Lower lobe of right lung (tissue), 2 donors: ENCODE measurements at regions not wholly inside any gene's neighbourhood (a gene's known extent, or its start where the extent isn't known, plus 50 kb on each side); places are given as distances from the start of the nearest gene placed in this dataset.
"Not testable (repeated sequence)": the region's sequence is repeated elsewhere in the genome, so short reads cannot be mapped to it uniquely, and the experiment has no call there.

ENCODE experiments used
- ATAC-seq, 2 donors: fragments of 200-7000 bp; cut with Tn5 transposase; one replicate each; pipeline ENCODE4 v1.9.1; 2020 to 2022; ENCODE audit warnings: mild to moderate bottlenecking in 2 of 2, moderate library complexity in 2 of 2
- DNase-seq: peaks from one replicate; pipeline ENCODE4 v3.0.0-alpha.2; 2020
- H3K27ac ChIP-seq: fragments of 200-600 bp; one replicate; pipeline ENCODE4 v1.8.0; 2022
- H3K27me3 ChIP-seq: fragments of 200-600 bp; one replicate; pipeline ENCODE4 v1.8.0; 2022; ENCODE audit warnings: low read depth
- H3K36me3 ChIP-seq: fragments of 200-600 bp; one replicate; pipeline ENCODE4 v1.8.0; 2022; ENCODE audit warnings: mild to moderate bottlenecking
- H3K4me1 ChIP-seq: fragments of 200-600 bp; one replicate; pipeline ENCODE4 v1.8.0; 2022
- H3K4me3 ChIP-seq: fragments of 200-600 bp; one replicate; pipeline ENCODE4 v1.8.0; 2022; ENCODE audit warnings: mild to moderate bottlenecking
- H3K9me3 ChIP-seq: fragments of 200-600 bp; one replicate; pipeline ENCODE4 v1.8.0; 2022
- intact Hi-C: fragments of 100-400 bp; cut with DNase I; formaldehyde crosslinking; loops from one replicate; pipeline ENCODE4 v1.11.0; 2022
- TF ChIP-seq, protein P1 (sequence below): fragments of 200-600 bp; IDR thresholded peaks from one replicate; pipeline ENCODE4 v1.8.0; 2022; ENCODE audit warnings: antibody characterized with exemption, mild to moderate bottlenecking
- donor health status: DM: no; HTN: yes; CAD: no; lungs with severe emphysema.

DNA sequence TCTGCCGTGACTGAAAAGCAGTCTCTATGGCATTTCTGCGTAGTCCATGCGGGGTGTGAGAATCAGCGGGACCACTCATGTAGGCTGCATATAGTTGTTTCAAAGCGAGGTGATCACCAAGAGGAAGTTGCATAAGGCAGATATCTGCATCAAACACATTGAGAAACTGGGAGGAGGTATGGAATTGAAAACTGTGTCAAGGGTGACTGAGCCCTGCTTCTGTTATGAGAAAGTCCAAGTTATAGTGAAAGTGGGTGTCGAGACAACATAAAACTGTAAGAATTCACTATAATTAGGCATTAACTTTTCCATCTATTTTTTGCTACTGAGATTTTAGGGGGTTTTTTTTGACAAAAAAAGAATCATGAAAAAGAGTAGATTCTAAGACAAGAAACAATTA, 109.3 kb downstream of the ZIC1 start:
- no peaks in the 10 kb centered on the region for H3K27me3 ChIP-seq
- H3K27ac ChIP-seq: no peak overlapping the region
- no peaks in the 10 kb centered on the region for H3K4me1 ChIP-seq
- TF ChIP-seq, protein P1, sequence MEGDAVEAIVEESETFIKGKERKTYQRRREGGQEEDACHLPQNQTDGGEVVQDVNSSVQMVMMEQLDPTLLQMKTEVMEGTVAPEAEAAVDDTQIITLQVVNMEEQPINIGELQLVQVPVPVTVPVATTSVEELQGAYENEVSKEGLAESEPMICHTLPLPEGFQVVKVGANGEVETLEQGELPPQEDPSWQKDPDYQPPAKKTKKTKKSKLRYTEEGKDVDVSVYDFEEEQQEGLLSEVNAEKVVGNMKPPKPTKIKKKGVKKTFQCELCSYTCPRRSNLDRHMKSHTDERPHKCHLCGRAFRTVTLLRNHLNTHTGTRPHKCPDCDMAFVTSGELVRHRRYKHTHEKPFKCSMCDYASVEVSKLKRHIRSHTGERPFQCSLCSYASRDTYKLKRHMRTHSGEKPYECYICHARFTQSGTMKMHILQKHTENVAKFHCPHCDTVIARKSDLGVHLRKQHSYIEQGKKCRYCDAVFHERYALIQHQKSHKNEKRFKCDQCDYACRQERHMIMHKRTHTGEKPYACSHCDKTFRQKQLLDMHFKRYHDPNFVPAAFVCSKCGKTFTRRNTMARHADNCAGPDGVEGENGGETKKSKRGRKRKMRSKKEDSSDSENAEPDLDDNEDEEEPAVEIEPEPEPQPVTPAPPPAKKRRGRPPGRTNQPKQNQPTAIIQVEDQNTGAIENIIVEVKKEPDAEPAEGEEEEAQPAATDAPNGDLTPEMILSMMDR: no peak
- DNase-seq: no peak
- H3K36me3 ChIP-seq: no peaks in the 10 kb centered on the region
- no peaks in the 10 kb centered on the region for H3K9me3 ChIP-seq
- H3K4me3 ChIP-seq: no peak overlapping the region
- no peak for ATAC-seq
- intact Hi-C loops: no loop called here

DNA sequence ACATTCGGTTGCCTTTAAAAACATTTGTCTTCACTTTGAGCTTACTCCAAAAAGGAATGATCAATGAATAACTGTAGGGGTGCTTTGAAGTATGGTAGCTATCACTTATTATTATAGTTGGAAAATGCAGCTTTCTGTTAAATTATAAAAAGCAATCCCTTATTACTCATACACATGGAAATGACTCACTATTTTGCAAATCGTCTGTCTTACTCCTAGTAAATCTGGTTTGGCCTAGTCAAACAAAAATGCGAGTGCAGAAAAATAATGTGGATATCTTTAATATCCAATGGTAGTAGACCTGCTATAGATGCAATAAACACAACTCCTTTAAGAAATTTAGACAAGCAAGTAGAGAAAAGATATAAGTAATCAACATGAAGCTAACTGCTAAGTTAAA, 112.5 kb downstream of the ZIC1 start:
- DNase-seq: no peak
- ATAC-seq: no peak
- no peak overlapping the region for H3K27ac ChIP-seq
- H3K4me1 ChIP-seq: no peaks in the 10 kb centered on the region
- H3K27me3 ChIP-seq: no peaks in the 10 kb centered on the region
- H3K4me3 ChIP-seq: no peak overlapping the region
- TF ChIP-seq, protein P1: no peak
- intact Hi-C loops: no loop called here
- H3K36me3 ChIP-seq: no peaks in the 10 kb centered on the region
- H3K9me3 ChIP-seq: no peaks in the 10 kb centered on the region

DNA sequence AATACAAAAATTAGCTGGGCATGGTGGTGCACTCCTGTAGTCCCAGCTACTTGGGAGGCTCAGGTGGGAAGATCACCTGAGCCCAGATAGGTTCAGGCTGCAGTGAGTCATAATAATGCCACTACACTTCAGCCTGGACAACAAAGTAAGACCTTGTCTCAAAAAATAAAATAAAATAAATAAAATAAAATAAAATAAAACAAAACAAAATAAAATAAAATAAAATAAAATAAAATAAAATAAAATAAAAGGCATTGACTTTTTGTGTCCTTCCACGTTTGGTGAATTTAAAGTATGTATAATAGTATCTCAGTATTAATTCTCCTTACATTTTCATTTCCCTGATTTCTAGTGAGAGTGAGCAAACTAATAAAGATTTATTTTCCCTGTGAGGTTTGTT, 113.6 kb downstream of the ZIC1 start:
- H3K36me3 ChIP-seq, H3K4me3 ChIP-seq, H3K4me1 ChIP-seq, H3K9me3 ChIP-seq, H3K27ac ChIP-seq, ATAC-seq, H3K27me3 ChIP-seq, DNase-seq, intact Hi-C loops: not testable (repeated sequence)

DNA sequence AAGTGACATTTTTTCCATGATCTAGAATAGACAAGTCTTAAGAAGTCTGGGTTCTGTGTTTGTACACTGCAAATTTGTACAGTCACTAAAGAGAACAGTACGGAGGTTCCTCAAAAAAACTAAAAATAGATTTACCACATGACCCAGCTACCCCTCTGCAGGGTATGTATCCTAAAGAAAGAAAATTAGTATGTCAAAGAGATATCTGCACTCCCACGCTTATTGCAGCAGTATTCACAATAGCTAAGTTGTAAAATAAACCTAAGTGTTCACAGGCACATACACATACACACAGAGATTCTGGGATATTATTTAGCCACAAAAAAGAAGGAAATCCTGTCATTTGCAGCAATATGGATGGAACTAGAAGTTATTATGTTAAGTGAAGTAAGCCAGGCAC, 120.4 kb downstream of the ZIC1 start:
- no peak for DNase-seq
- Histone ChIP-seq H3K4me1 (no peaks in the 10 kb centered on the region), H3K36me3 (no peaks in the 10 kb centered on the region), H3K27me3 (no peaks in the 10 kb centered on the region), H3K27ac (no peak overlapping the region), H3K4me3 (no peak overlapping the region), H3K9me3 (no peaks in the 10 kb centered on the region)
- no peak for ATAC-seq
- TF ChIP-seq, protein P1: no peak
- intact Hi-C loops: no loop called here

DNA sequence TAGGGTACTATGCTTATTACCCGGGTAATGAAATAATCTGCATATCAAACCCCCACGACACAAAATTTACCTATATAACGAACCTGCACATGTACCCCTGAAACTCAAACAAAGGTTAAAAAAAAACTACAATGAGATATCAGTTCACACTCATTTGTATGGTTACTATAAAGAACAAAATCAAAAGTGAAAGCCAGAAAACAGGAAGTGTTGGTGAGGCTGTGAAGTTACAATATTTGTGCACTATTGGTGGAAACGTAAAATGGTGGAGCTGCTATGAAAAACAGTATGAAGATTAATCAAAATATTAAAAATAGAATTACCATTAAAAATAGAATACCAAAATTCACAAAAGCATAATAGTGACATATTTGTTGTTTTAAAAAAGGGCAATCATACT, 128.9 kb downstream of the ZIC1 start:
- H3K27me3 ChIP-seq: no peaks in the 10 kb centered on the region
- no peak overlapping the region for H3K27ac ChIP-seq
- H3K9me3 ChIP-seq: peaks cover 15% of the 10 kb centered on the region
- DNase-seq (no peak), ATAC-seq (no peak)
- intact Hi-C loops: no loop called here
- TF ChIP-seq, protein P1: no peak
- no peak overlapping the region for H3K4me3 ChIP-seq
- H3K4me1 ChIP-seq: no peaks in the 10 kb centered on the region
- no peaks in the 10 kb centered on the region for H3K36me3 ChIP-seq

DNA sequence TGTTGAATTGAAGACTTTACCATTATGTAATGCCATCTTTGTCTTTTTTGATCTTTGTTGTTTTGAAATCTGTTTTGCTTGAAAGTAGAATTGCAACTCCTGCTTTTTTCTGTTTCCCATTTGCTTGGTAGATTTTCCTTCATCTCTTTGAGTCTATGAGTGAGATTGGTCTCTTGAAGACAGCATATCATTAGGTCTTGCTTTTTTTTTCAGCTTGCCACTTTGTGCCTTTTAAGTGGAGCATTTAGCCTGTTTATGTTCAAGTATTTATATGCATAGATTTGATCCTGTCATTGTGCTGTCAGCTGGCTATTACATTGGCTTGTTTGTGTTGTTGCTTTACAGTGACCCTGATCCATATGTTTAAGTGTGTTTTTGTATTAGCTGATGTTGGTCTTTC, 131.8 kb downstream of the ZIC1 start:
- Histone ChIP-seq H3K27ac (no peak overlapping the region), H3K36me3 (no peaks in the 10 kb centered on the region), H3K27me3 (no peaks in the 10 kb centered on the region), H3K4me3 (no peak overlapping the region), H3K9me3 (peaks cover 15% of the 10 kb centered on the region), H3K4me1 (no peaks in the 10 kb centered on the region)
- DNase-seq (no peak), ATAC-seq (no peak)
- intact Hi-C loops: no loop called here
- TF ChIP-seq, protein P1: no peak
